Endodermal cell (in vitro differentiated cells): ENCODE measurements at regions not wholly inside any gene's neighbourhood (a gene's known extent, or its start where the extent isn't known, plus 50 kb on each side); places are given as distances from the start of the nearest gene placed in this dataset.
A peak's percentile ranks its signal among the peaks of the same experiment; 100 is the strongest.

Source experiments
- DNase-seq: peaks from one replicate; pipeline ENCODE4 v3.0.0-alpha.2; 2017
- H3K27ac ChIP-seq: 2 replicates; pipeline ENCODE4 v1.5.1; 2013; ENCODE audit warnings: mild to moderate bottlenecking, low read depth, low read length, moderate library complexity
- H3K27me3 ChIP-seq: 2 replicates; pipeline ENCODE4 v1.6.1; 2013; ENCODE audit warnings: mild to moderate bottlenecking, low read length, moderate library complexity; ENCODE audit not compliant: insufficient read depth, control insufficient read depth, poor library complexity, severe bottlenecking
- H3K36me3 ChIP-seq: 2 replicates; pipeline ENCODE4 v1.7.0; 2013; ENCODE audit warnings: mild to moderate bottlenecking, low read length, moderate library complexity; ENCODE audit not compliant: control insufficient read depth, insufficient read depth
- H3K4me1 ChIP-seq: one replicate; pipeline ENCODE4 v1.7.0; 2013; ENCODE audit warnings: low read length; ENCODE audit not compliant: control insufficient read depth, insufficient read depth
- H3K4me3 ChIP-seq: 2 replicates; pipeline ENCODE4 v1.5.1; 2013; ENCODE audit warnings: mild to moderate bottlenecking, low read length, moderate library complexity
- H3K9ac ChIP-seq: 2 replicates; pipeline ENCODE4 v1.6.1; 2013; ENCODE audit warnings: mild to moderate bottlenecking, low read length, moderate library complexity; ENCODE audit not compliant: poor library complexity, severe bottlenecking; ENCODE audit errors: extremely low read depth
- H3K9me3 ChIP-seq: 2 replicates; pipeline ENCODE4 v1.6.1; 2013; ENCODE audit warnings: mild to moderate bottlenecking, low read length, moderate library complexity; ENCODE audit not compliant: control insufficient read depth
- H3K27ac Mint-ChIP-seq: 2 replicates; pipeline ENCODE4 v1.8.0; 2020; ENCODE audit warnings: mixed read lengths
- H3K27me3 Mint-ChIP-seq: 2 replicates; pipeline ENCODE4 v1.8.0; 2021; ENCODE audit warnings: mild to moderate bottlenecking, mixed read lengths; ENCODE audit not compliant: insufficient read depth
- H3K36me3 Mint-ChIP-seq: 2 replicates; pipeline ENCODE4 v1.8.0; 2020; ENCODE audit warnings: low read depth, mixed read lengths
- H3K4me1 Mint-ChIP-seq: 2 replicates; pipeline ENCODE4 v1.8.0; 2020; ENCODE audit warnings: mixed read lengths
- H3K4me3 Mint-ChIP-seq: 2 replicates; pipeline ENCODE4 v1.8.0; 2020; ENCODE audit warnings: mild to moderate bottlenecking, moderate library complexity, mixed read lengths
- H3K9me3 Mint-ChIP-seq: 2 replicates; pipeline ENCODE4 v1.8.0; 2020; ENCODE audit warnings: mild to moderate bottlenecking, mixed read lengths
- CTCF ChIP-seq: fragments of 200-600 bp; sonication (generic); conservative IDR thresholded peaks from 2 replicates; pipeline ENCODE4 v1.5.0; 2021; ENCODE audit warnings: antibody characterized with exemption, mild to moderate bottlenecking
- WGBS, 2 experiments: methylation state at CpG; one replicate each; pipeline versions ENCODE4 v1.1.5 to v1.1.7; 2013; ENCODE audit warnings: missing lambda C conversion rate in 2 of 2, mixed read lengths in 1 of 2; ENCODE audit not compliant: insufficient coverage in 1 of 2, insufficient read length in 1 of 2; 5-methylcytosine and 5-hydroxymethylcytosine counted together

GRCh38 chr14:101242442-101243385 lies 318.6 kb upstream of the DIO3 start:
- DNase-seq: peak; percentile 44
- Histone ChIP-seq H3K4me3 (no peak overlapping the region), H3K27ac (no peak overlapping the region), H3K4me1 (no peaks in the 10 kb centered on the region), H3K9me3 (peaks cover 8% of the 10 kb centered on the region), H3K27me3 (no peaks in the 10 kb centered on the region), H3K36me3 (no peaks in the 10 kb centered on the region), H3K9ac (no peak overlapping the region)
- WGBS, 2 experiments: 94% methylated on average over 19 to 21 of the region's 22 CpGs
- Mint-ChIP-seq H3K4me3 (no peak overlapping the region), H3K9me3 (peaks cover 10% of the 10 kb centered on the region), H3K36me3 (no peaks in the 10 kb centered on the region), H3K27me3 (peaks cover 4% of the 10 kb centered on the region), H3K4me1 (peaks cover 5% of the 10 kb centered on the region), H3K27ac (no peak overlapping the region)
- no peak for TF ChIP-seq CTCF

GRCh38 chr14:101243587-101244338 lies 317.5 kb upstream of the DIO3 start:
- no peak for TF ChIP-seq CTCF
- DNase-seq: peak; percentile 28
- no peak overlapping the region for H3K9ac ChIP-seq
- H3K36me3 ChIP-seq: no peaks in the 10 kb centered on the region
- H3K27me3 Mint-ChIP-seq: peaks cover 4% of the 10 kb centered on the region
- H3K4me1 ChIP-seq: no peaks in the 10 kb centered on the region
- H3K27ac ChIP-seq: no peak overlapping the region
- H3K27ac Mint-ChIP-seq: no peak overlapping the region
- 95 to 98% methylated on average over 11 to 19 of the region's 19 CpGs for WGBS, 2 experiments
- peaks cover 5% of the 10 kb centered on the region for H3K4me1 Mint-ChIP-seq
- H3K9me3 ChIP-seq: peaks cover 8% of the 10 kb centered on the region
- no peak overlapping the region for H3K4me3 ChIP-seq
- H3K36me3 Mint-ChIP-seq: no peaks in the 10 kb centered on the region
- peaks cover 2% of the 10 kb centered on the region for H3K27me3 ChIP-seq
- peaks cover 10% of the 10 kb centered on the region for H3K9me3 Mint-ChIP-seq
- H3K4me3 Mint-ChIP-seq: no peak overlapping the region

GRCh38 chr14:101246894-101247841 lies 314.1 kb upstream of the DIO3 start:
- H3K9me3 ChIP-seq: peaks cover 8% of the 10 kb centered on the region
- Mint-ChIP-seq H3K4me3 (no peak overlapping the region), H3K4me1 (peaks cover 3% of the 10 kb centered on the region), H3K27ac (no peak overlapping the region), H3K36me3 (no peaks in the 10 kb centered on the region), H3K27me3 (peaks cover 7% of the 10 kb centered on the region), H3K9me3 (no peaks in the 10 kb centered on the region)
- peaks cover 8% of the 10 kb centered on the region for H3K27me3 ChIP-seq
- H3K9ac ChIP-seq: no peak overlapping the region
- no peak for TF ChIP-seq CTCF
- H3K27ac ChIP-seq: no peak overlapping the region
- no peaks in the 10 kb centered on the region for H3K36me3 ChIP-seq
- WGBS, 2 experiments: 92 to 95% methylated on average over 12 to 26 of the region's 26 CpGs
- DNase-seq: peak; percentile 22
- H3K4me1 ChIP-seq: no peaks in the 10 kb centered on the region
- H3K4me3 ChIP-seq: no peak overlapping the region
